H1 (cell line): ENCODE measurements at regions not wholly inside any gene's neighbourhood (a gene's known extent, or its start where the extent isn't known, plus 50 kb on each side); places are given as distances from the start of the nearest gene placed in this dataset.

Experiments
- ATF2 ChIP-seq: IDR thresholded peaks from 2 replicates; pipeline ENCODE4 v1.6.1; 2012; ENCODE audit warnings: low read length, inconsistent platforms
- EP300 ChIP-seq, 2 experiments: IDR thresholded peaks; 1 replicate in 1 of 2; 2 replicates in 1 of 2; pipeline ENCODE4 v1.6.1; 2011 to 2012; ENCODE audit warnings: low read depth in 2 of 2, low read length in 2 of 2, mild to moderate bottlenecking in 2 of 2, borderline replicate concordance in 1 of 2, inconsistent platforms in 1 of 2, moderate library complexity in 1 of 2
- EZH2 ChIP-seq: fragments of 200-600 bp; sonication (generic); IDR thresholded peaks from 2 replicates; pipeline ENCODE4 v1.7.1; 2012; ENCODE audit warnings: low read depth, mild to moderate bottlenecking, moderate library complexity, low read length, inconsistent platforms; ENCODE audit not compliant: severe bottlenecking
- KDM5A ChIP-seq: fragments of 200-600 bp; IDR thresholded peaks from 2 replicates; pipeline ENCODE4 v1.7.1; 2012; ENCODE audit warnings: mild to moderate bottlenecking, low read length, inconsistent platforms, mixed read lengths
- NRF1 ChIP-seq: IDR thresholded peaks from 2 replicates; pipeline ENCODE4 v1.6.1; 2011; ENCODE audit warnings: mild to moderate bottlenecking, low read depth, low read length, improper control_type of control experiment
- POLR2A ChIP-seq, 2 experiments: IDR thresholded peaks; 1 replicate in 1 of 2; 2 replicates in 1 of 2; pipeline ENCODE4 v1.6.1; 2011; ENCODE audit warnings: low read depth in 2 of 2, low read length in 2 of 2, mild to moderate bottlenecking in 2 of 2; ENCODE audit errors: control extremely low read depth in 1 of 2
- POLR2AphosphoS5 ChIP-seq: IDR thresholded peaks from 2 replicates; pipeline ENCODE4 v1.6.1; 2011; ENCODE audit warnings: low read depth, low read length
- SP1 ChIP-seq: IDR thresholded peaks from 2 replicates; pipeline ENCODE4 v1.6.1; 2011; ENCODE audit warnings: low read depth, low read length
- TF ChIP-seq, protein P1 (sequence below), 3 experiments: IDR thresholded peaks; 1 replicate in 2 of 3; 2 replicates in 1 of 3; pipeline versions ENCODE4 v1.5.1 to v1.6.1; 2011; ENCODE audit warnings: low read length in 3 of 3, mild to moderate bottlenecking in 3 of 3, inconsistent platforms in 2 of 3, low read depth in 1 of 3, moderate library complexity in 1 of 3; ENCODE audit not compliant: insufficient read depth in 1 of 3; ENCODE audit errors: control extremely low read depth in 1 of 3
- TF ChIP-seq, protein P2 (sequence below): IDR thresholded peaks from 2 replicates; pipeline ENCODE4 v1.6.1; 2011; ENCODE audit warnings: low read length, improper control_type of control experiment

DNA sequence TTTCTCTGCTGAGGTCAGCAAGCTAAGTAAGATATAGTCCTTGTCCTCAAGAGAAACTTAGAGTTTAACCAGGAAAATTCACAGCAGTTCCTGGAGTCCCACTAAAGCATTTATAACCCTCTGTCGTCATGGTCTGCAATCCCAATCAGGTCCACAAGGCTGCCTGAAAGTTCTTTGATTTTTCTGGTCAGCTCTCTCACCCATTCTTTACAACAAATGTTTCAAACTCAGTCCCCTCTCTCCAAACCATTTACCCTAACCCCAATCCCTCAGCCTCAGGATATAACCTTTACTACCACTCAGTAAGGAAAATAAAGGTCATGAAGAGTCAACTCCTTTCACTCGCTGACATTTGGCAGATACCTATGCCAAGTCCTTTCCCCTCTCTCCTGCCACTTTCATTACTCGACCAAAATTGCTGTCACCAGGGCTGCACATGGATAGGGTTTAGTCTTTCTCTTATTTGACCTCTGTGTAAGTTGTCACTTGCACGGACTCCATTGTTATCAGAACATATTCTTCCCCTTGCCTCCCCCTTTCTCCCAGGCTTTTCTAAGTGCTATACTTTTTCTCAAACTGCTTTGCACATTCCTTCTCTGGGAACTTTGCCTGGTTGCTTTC is 936.6 kb downstream of the NR2F1-AS1 start:
- TF ChIP-seq, protein P1, sequence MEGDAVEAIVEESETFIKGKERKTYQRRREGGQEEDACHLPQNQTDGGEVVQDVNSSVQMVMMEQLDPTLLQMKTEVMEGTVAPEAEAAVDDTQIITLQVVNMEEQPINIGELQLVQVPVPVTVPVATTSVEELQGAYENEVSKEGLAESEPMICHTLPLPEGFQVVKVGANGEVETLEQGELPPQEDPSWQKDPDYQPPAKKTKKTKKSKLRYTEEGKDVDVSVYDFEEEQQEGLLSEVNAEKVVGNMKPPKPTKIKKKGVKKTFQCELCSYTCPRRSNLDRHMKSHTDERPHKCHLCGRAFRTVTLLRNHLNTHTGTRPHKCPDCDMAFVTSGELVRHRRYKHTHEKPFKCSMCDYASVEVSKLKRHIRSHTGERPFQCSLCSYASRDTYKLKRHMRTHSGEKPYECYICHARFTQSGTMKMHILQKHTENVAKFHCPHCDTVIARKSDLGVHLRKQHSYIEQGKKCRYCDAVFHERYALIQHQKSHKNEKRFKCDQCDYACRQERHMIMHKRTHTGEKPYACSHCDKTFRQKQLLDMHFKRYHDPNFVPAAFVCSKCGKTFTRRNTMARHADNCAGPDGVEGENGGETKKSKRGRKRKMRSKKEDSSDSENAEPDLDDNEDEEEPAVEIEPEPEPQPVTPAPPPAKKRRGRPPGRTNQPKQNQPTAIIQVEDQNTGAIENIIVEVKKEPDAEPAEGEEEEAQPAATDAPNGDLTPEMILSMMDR (IDR thresholded peaks at IDR 0.05; ENCODE audit: control extremely low read depth in 1 of 3, insufficient read depth in 1 of 3, low read depth in 1 of 3, low read length in 3 of 3) = peak in 1 of 3 experiments; percentile 28; a peak in 2 of 4 replicates
- TF ChIP-seq NRF1 (no peak), EZH2 (no peak), POLR2A (IDR thresholded peaks at IDR 0.05; ENCODE audit: control extremely low read depth in 1 of 2, low read depth in 2 of 2, low read length in 2 of 2) (no peak), POLR2AphosphoS5 (no peak), EP300 (IDR thresholded peaks at IDR 0.05; ENCODE audit: borderline replicate concordance in 1 of 2, low read depth in 2 of 2, low read length in 2 of 2) (no peak), SP1 (no peak), KDM5A (no peak), ATF2 (no peak)
- TF ChIP-seq, protein P2, sequence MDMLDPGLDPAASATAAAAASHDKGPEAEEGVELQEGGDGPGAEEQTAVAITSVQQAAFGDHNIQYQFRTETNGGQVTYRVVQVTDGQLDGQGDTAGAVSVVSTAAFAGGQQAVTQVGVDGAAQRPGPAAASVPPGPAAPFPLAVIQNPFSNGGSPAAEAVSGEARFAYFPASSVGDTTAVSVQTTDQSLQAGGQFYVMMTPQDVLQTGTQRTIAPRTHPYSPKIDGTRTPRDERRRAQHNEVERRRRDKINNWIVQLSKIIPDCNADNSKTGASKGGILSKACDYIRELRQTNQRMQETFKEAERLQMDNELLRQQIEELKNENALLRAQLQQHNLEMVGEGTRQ = no peak
